Panc1 (cell line): ENCODE measurements at regions not wholly inside any gene's neighbourhood (a gene's known extent, or its start where the extent isn't known, plus 50 kb on each side); places are given as distances from the start of the nearest gene placed in this dataset.

Experiments
- SIN3A ChIP-seq: IDR thresholded peaks from 2 replicates; pipeline ENCODE4 v1.6.1; 2012; ENCODE audit warnings: low read depth, mild to moderate bottlenecking, low read length, moderate library complexity, borderline replicate concordance; ENCODE audit not compliant: insufficient read depth
- TF ChIP-seq, protein P1 (sequence below): fragments of 450-650 bp; IDR thresholded peaks from 2 replicates; pipeline ENCODE4 v1.5.1; 2017; ENCODE audit warnings: mild to moderate bottlenecking

- no peak for TF ChIP-seq SIN3A
- TF ChIP-seq, protein P1, sequence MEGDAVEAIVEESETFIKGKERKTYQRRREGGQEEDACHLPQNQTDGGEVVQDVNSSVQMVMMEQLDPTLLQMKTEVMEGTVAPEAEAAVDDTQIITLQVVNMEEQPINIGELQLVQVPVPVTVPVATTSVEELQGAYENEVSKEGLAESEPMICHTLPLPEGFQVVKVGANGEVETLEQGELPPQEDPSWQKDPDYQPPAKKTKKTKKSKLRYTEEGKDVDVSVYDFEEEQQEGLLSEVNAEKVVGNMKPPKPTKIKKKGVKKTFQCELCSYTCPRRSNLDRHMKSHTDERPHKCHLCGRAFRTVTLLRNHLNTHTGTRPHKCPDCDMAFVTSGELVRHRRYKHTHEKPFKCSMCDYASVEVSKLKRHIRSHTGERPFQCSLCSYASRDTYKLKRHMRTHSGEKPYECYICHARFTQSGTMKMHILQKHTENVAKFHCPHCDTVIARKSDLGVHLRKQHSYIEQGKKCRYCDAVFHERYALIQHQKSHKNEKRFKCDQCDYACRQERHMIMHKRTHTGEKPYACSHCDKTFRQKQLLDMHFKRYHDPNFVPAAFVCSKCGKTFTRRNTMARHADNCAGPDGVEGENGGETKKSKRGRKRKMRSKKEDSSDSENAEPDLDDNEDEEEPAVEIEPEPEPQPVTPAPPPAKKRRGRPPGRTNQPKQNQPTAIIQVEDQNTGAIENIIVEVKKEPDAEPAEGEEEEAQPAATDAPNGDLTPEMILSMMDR, result peak; percentile 23; the same call in 1 of the 2 replicates
Observed at GRCh38 chr9:84393266-84393950, 52.9 kb upstream of the SLC28A3 start.
